PC-9 (cell line): ENCODE measurements at regions not wholly inside any gene's neighbourhood (a gene's known extent, or its start where the extent isn't known, plus 50 kb on each side); places are given as distances from the start of the nearest gene placed in this dataset.

ENCODE experiments used
- EZH2 ChIP-seq: fragments of 200-600 bp; sonication (generic); IDR thresholded peaks from 2 replicates; pipeline ENCODE4 v1.8.0; 2017; ENCODE audit warnings: antibody characterized with exemption, low read depth
- TF ChIP-seq, protein P1 (sequence below): fragments of 200-600 bp; sonication (generic); conservative IDR thresholded peaks from 2 replicates; pipeline ENCODE4 v1.6.1; 2017; ENCODE audit warnings: mixed run types, antibody characterized with exemption, mild to moderate bottlenecking, moderate library complexity

- TF ChIP-seq EZH2, result no peak
- TF ChIP-seq, protein P1, sequence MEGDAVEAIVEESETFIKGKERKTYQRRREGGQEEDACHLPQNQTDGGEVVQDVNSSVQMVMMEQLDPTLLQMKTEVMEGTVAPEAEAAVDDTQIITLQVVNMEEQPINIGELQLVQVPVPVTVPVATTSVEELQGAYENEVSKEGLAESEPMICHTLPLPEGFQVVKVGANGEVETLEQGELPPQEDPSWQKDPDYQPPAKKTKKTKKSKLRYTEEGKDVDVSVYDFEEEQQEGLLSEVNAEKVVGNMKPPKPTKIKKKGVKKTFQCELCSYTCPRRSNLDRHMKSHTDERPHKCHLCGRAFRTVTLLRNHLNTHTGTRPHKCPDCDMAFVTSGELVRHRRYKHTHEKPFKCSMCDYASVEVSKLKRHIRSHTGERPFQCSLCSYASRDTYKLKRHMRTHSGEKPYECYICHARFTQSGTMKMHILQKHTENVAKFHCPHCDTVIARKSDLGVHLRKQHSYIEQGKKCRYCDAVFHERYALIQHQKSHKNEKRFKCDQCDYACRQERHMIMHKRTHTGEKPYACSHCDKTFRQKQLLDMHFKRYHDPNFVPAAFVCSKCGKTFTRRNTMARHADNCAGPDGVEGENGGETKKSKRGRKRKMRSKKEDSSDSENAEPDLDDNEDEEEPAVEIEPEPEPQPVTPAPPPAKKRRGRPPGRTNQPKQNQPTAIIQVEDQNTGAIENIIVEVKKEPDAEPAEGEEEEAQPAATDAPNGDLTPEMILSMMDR, result no peak
Measured at GRCh38 chr17:28267720-28268609, 51.0 kb upstream of the TMEM97 start.
